ENCODE measurements at regions not wholly inside any gene's neighbourhood (a gene's known extent, or its start where the extent isn't known, plus 50 kb on each side); places are given as distances from the start of the nearest gene placed in this dataset.
"Not testable (repeated sequence)": the region's sequence is repeated elsewhere in the genome, so short reads cannot be mapped to it uniquely, and the experiment has no call there.

DNA sequence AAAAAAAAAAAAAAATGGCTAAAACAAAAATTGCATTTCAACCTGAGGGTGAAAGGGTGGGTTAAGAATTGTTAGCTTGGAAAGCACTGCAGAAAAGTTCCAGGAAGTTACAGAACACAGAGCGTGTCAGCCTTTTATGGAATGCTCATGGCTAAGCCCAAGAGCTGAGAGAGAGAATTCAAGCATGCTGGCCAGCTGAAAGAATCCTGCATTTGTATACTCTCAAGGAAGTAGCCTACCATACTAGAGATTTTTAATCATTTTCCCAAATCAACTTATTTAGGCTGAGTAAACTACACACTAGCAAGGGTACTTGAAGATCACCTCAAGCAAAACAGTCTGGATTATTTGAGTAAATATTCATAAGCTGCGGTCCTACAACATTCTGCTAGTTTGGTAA is 153.9 kb downstream of the KCNJ2 start:
- DNase-seq (ENCODE audit: low read depth in 2 of 2), result no peak

DNA sequence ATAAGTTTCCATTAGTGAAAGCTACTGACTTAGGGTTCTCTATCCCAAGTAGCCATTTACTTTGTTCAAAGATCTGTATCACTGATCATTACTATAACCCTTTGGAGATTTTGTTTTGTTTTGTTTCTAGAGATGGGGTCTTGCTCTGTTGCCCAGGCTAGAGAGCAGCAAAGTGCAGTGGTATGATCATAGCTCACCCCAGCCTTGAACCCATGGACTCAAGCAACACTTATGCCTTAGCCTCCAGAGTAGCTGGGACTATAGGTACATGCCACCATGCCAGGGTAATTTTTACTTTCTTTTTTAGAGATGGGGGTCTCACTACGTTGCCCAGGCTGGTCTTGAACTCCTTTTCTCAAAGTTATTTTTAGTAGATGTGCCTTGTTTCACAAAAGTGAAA is 154.7 kb downstream of the KCNJ2 start:
- no peak for DNase-seq (ENCODE audit: low read depth in 2 of 2)

DNA sequence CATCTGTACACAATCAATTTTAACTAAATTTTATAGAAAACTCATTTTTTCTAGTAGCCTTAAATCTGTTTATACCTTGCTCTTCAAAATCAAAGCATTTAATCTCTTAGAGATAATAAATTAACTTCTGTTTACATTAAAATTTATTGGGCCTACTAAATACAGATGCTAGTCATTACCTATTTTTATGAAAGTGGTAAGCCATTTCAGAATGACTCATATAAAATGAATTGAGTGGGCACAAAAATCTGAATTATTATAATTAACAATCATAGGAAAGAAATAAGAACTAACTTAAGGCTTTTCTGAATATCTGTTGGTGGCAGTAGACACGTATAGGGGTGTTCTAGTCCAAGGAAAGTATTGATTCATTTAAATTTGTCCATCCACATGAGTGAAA is 157.9 kb downstream of the KCNJ2 start:
- no peak for DNase-seq (ENCODE audit: low read depth in 2 of 2)

DNA sequence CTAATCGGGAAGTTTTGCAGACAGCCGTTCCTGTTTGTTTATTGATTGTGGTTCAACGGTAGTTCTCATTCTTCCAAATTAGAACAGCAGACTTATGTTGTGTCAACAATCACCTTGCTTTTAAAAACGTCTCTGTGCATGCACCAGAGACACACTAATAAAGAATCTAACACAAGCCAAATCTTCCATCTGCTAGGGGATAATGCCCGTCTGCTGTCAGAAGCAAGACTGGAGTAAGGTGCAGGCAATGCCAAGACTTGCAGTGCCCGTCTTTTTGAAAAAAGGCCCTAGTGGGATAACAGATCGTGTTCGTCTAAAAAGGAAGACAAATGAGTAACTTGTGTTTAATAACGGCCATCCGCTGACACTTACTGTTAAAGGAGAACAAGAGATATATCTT is 158.4 kb downstream of the KCNJ2 start:
- no peak for DNase-seq (ENCODE audit: low read depth in 2 of 2)

DNA sequence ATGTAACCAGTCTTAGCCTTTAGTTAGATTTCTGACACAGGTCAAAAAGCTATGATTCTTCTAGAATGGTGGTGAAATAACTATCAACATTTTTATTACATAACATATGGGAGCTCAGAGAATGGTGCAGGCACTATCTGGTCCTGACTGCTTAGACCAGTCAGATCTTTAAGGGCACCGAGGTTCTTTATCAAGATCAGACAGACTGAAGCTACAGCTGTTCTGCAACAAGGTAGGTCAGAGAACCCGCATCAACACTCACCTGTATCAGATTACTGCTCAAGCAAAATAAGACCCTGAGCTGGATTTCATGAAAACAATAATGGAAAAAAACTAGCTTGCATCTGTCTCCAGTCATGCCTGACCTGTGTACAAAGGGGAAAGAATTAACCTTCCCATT is 160.4 kb downstream of the KCNJ2 start:
- DNase-seq (ENCODE audit: low read depth in 2 of 2), result no peak

DNA sequence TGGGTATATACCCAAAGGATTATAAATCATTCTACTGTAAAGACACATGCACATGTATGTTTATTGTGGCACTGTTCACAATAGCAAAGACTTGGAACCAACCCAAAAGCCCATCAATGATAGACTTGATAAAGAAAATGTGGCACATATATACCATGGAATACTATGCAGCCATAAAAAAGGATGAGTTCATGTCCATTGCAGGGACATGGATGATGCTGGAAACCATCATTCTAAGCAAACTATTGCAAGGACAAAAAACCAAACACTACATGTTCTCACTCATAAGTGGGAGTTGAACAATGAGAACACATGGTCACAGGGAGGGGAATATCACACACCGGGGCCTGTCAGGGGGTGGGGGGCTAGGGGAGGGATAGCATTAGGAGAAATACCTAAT is 161.7 kb downstream of the KCNJ2 start:
- not testable (repeated sequence) for DNase-seq (ENCODE audit: low read depth in 2 of 2)

DNA sequence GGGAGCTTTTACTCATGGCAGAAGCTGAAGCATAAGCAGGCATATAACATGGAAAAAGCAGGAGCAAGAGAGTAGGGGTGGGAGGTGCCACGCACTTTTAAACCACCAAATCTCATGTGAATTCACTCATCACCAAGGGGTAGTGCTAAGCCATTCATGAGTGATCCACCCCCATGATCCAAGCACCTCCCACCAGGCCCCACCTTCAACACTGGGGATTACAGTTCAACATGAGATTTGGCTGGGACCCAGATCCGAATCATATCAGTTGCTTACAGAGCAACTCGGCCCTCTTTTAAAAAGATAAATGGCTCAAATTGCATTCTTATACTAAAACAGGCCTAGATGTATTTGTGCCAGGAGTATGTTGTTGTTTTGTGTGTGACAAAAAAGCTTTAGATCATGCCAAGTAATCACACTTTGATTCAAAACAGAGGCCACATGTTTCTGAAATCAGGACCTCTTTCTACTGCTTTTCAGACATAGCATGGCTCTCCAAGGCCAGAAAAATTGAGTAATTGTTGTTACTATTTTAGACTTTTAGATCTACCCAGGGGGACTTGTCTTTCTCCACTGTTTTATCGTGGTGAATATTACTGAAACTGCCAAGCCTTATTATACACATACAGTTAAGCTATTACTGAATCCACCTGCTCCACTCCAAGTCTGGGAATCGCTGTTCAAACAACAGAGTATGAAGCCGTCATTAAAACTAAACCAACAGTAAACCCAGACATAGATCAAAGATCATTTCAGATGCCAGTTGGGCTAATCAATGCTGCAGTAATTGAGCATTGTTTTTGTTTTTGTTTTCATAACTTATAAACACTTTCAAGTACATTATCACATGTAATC is 163.3 kb downstream of the KCNJ2 start:
- DNase-seq (ENCODE audit: low read depth in 2 of 2), result no peak

DNA sequence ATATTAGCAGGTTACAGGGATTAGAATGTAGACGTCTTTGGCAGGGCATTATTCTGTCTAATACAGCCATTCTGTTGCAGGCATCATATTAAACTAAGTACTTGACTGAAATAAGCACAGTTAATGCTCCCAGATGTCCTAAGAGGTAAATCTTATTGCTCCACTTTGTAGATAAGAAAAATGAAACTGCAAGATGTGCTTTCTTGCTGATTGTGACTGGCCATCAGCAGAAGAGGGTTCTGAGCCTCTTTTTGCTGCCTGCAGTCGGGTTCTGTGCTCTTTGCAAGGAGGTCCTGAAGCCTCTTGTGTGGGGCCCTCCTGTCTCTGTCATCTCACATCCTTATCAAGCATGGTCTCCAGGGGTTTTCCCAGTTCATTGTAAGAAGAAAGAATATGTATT is 167.1 kb downstream of the KCNJ2 start:
- no peak for DNase-seq (ENCODE audit: low read depth in 2 of 2)

DNA sequence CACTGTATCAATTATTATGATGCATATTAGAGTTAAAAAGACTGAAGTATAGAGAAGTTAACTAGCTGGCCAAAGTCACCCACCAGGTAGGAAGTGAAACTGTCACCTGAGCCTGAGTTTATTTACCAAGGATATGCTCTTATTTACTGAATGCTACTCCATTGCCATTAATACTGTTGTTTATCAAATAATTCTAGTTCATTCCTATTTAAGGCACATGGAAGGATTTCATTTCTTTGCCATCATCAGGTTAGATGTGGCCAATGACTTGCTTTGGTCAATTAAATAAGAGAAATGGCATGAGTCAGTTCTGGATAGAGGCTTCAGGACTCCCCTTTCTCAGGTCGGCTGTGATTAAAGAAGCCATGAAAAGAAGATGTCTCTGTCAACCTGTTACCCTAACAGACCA is 169.6 kb downstream of the KCNJ2 start:
- DNase-seq (ENCODE audit: low read depth in 2 of 2), result no peak

DNA sequence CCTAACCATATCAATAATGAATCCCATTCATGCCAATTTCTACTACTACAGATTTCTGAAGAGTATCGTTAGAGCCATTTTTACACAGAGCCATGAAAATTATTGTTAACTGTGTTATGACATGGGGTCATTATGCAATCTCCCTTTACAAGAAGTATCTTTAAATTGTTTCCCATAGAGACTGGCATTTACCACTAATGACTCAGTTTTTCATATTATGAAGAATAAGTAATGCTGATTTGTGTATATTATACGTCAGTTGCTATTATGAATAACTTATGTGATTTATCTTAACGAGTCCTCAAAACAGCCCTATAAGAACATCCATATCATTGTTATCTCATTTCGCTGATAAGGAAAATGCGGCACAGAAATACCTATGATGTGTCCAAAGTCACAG is 173.8 kb downstream of the KCNJ2 start:
- no peak for DNase-seq (ENCODE audit: low read depth in 2 of 2)

DNA sequence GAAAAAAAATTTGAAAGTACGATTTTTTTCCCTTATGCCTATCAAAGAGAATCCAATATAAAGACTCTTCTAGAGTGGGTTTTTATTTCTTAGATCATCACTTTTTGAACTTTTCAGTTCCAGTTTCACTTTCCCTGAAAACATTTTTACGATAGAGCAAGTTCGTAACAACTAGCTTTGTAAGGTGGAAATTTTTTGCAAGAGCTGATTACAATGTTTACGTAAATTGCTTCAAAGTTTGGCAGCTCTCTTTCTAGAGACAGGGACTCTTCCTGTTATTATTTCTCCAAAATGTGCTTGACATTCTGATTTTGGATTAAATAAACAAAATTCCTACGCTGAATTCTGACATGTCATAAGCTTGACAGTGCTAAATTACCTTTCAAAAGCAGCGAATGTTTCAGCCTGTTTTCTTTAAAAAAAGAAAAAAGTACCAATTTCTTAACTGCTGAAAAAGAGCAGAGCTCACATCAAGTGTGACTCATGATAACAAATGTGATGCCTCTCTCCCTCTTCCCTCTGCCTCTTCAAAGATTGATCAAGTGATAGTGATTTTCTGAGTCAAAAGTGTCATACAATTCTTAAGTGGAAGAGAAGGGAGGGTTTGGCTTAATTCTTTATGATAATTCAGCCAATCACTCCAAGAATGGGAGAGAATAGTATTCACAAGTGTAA is 175.2 kb downstream of the KCNJ2 start:
- no peak for DNase-seq (ENCODE audit: low read depth in 2 of 2)

DNA sequence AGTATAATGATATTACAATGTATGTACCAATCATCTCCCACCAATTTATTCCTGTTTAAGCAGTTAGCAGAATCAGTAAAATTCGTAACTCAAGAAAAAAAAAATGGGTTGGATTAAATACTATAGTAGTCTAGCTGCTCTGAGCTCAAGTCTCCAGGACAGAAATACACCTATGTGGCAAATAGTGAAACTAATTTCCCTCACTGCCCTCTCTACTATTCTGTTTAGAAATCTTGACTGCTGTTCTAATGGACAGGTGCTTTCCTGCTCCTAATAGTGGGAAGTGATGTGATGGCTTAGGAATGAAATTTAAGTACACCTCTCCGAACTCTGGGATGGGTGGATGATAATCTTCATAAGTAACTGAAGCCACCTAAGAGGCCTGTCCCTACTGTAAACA is 175.7 kb downstream of the KCNJ2 start:
- DNase-seq (ENCODE audit: low read depth in 2 of 2), result no peak

DNA sequence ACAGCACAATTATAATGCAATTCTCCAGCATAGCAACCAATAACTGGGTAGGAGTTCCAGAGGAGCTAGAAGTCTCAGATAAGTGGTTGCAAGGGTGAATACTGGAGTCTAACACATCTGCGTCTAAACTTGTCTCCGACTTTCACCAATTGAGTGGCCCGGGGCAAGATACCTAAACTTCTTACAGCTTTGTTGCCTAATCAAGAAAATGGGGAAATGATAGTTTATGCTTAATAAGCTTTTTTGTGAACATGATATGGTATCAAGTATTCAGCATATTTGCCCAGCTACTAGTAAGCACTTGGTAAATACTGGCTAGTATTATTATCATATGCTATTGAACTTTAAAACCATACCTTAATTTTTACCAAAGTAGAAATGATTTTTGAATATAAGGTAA is 183.5 kb downstream of the KCNJ2 start:
- DNase-seq (ENCODE audit: low read depth in 2 of 2), result no peak

DNA sequence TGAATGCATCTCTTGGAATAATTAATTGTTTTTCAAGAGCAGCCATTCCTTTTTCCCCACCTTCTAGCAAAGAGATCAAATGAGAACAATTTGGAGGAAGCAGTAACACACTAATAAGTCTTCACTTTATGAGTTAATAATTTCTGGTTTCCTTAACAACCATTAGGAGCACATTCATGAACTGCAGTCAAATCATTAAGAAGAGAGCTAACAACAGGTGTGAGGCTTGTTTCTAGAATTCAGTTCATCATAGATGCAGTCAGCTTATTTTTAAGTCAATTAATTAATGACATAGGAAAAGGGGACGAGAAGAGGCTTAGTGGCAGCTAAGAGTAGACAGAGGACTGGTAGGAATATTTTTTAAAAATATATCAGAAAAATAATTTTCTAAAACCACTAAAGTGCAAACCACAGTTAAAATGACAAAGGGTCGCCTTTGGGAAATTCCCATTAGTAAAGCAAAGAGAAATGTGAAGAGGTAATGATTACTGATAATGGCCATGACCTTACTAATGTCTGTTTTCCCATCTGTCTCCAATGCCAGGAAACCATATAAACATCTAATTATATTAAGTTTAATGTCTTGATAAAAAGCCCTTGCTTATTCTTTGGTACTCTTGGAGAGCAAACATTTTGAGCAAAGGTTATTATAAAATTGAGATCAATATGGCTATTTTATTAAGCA is 184.2 kb downstream of the KCNJ2 start:
- no peak for DNase-seq (ENCODE audit: low read depth in 2 of 2)

DNA sequence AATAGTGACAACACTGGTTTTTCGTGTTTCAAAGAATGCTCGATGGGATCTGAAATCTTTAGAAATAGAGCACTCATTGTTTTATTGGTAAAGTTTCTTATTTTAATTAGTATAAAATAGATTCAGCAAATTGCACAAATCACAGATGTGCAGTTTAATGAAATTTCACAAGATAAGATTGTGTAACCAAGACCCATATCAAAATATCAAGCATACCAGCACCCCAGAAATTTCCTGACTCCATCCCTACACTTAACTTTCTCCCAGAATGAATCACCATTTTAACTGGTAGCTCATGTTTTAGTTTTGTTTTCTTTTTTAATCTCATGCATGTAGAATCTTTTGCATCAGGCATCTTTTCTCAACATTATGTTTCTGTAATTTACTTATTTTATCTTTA is 185.9 kb downstream of the KCNJ2 start:
- no peak for DNase-seq (ENCODE audit: low read depth in 2 of 2)

DNA sequence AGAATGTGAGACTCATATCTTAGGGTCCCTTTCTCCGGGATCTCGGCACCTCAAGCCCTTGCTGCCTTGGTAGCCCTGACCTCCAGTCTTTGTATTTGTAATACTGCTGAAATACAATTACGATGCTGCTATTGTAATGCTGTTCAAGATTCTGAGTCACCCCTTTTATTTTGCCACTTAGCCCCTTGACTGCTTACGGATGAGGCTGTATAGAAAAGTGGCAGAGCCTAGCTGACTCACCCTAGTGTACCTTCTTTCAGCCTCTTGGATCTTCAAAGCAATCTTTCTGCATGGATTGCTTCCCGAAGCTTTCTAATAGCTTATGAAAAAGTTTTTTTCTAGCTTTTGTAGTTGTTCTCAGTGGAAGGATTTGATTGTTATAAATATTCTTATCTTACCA is 187.9 kb downstream of the KCNJ2 start:
- no peak for DNase-seq (ENCODE audit: low read depth in 2 of 2)

DNA sequence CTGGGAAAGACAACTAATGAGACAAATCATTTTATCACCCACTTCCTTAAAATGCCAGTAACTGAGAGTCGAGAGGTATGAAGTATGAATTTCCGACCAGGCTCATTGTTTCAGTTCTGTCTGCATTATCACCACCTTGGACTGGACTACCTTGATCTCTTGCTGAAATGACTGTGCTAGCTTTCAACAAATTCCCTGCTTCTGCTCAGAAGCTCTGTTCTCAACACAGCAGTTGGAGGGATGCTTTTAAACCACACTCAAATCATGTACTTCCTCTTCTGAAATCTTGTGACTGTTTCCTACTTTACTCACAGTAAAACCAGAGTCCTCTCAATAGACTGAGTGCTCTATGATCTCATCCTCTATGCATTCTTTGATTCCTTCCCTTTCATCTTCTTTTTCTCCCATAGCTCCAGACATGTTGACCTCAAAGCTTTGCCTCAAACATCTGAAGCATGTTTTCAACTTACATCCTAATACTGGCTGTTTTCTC is 195.8 kb downstream of the KCNJ2 start:
- DNase-seq (ENCODE audit: low read depth in 2 of 2), result no peak

DNA sequence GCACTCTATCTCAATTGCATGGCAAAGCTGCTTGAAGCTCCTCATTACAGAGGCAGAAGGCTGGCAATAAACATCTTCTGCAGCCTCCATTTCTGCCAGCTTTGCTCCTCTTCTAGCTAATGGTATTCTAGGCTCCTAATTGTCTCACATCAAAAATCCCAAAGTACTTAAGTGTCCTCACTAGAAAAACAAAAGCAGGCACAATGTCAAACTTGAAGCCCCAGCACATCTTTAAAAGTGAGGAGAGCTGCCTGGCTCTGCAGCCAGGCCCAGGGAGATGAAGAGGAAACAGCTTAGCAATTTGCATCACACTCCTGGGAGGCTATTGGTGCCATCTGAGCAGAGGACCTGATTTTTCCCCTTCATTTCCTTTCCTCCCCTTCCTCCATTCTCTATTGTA is 197.1 kb downstream of the KCNJ2 start:
- DNase-seq (ENCODE audit: low read depth in 2 of 2), result no peak

DNA sequence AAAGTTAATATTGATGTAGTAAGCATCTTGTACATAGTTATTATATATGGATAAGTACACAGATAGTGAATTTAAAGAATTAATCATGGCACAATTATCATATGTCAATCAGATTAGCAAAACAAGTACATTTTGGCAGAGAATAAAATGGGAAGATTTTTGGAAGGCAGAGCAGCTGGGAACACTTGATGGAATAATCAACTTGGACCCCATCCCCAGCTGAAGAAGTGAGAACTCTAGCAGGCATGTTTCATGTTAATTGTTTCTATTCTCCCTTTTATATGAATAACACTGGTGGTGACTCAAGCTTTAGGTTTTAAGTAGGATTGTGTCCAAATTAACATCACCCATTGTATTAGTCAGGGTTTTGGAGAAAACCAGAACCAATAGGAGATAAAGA is 198.7 kb downstream of the KCNJ2 start:
- no peak for DNase-seq (ENCODE audit: low read depth in 2 of 2)

DNA sequence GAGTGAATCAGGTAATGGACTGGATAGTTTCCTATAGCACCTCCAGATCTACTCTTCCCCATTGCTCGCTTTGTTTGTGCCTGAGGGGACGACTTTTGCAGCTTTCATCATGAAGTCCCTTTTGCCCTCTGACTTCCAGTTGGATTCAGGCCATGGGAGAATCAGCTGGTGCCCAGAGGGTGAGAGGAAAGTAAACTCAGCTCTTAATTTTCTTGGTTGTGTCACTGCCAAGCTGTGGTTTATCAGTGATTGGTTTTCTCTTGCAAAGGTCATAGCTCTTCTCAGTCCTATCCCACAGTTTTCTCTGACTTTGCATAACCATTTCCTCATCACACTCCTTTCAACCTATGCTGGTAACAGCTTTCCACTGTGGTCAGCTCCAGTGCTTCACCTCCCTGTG is 200.1 kb downstream of the KCNJ2 start:
- no peak for DNase-seq (ENCODE audit: low read depth in 2 of 2)

DNA sequence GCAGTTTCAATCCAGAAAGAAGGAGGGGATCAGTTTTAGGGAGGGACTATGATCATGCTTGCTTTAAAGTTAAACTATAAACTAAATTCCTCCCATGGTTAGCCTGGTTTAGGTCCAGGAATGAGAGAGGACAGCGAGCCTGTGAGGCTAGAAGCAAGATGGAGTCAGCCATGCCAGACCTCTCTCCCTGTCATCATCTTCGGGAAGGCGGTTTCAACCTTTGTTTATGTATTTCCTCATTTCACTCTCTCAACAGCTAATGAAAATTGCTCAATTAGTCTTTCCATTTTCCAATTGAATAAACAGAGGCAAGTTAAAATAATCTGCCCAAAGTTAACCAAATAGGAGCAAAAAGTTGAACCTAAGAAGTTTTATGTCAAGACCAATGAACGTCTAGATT is 201.5 kb downstream of the KCNJ2 start:
- DNase-seq (ENCODE audit: low read depth in 2 of 2), result no peak

DNA sequence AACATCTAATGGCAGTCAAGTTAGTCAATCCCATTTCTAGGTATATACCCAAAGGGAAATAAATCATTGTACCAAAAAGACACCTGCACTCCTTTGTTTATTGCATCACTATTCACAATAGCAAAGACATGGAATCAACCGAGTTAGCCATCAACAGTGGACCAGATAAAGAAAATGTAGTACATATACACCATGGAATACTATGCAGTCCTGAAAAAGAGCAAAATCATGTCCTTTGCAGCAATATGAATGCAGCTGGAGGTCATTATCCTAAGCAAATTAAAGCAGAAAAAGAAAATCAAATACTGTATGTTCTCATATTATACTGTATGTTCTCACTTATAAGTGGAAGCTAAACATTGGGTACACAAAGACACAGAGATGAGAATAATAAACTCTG is 204.0 kb downstream of the KCNJ2 start:
- DNase-seq (ENCODE audit: low read depth in 2 of 2), result no peak

DNA sequence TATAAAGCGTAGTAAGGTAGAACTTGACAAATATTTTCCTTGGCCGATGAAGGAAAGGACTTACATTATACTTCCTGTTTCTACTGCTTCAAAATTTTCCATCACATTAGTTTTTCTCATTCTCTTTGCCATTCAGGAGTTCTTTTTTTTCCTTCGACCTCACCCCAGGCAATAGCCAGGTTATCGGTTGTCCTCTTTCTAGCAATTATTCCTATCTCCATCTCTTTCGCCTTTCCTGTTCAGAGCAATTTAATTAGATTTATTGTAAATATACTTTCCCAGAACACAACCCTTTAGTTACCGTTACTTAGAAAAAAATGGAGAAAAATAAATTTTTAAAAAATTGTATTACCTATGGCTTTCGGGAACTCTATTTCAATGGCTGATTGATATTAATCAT is 205.2 kb downstream of the KCNJ2 start:
- no peak for DNase-seq (ENCODE audit: low read depth in 2 of 2)

Data from stimulated activated CD8-positive, alpha-beta memory T cell treated with anti-CD3 and anti-CD28 coated beads, Interleukin-2, amount 100 ng/mL, for 1 hour (primary cell).